ENCODE measurements at regions not wholly inside any gene's neighbourhood (a gene's known extent, or its start where the extent isn't known, plus 50 kb on each side); places are given as distances from the start of the nearest gene placed in this dataset.

GRCh38 chr5:14041528-14042192 is 97.2 kb upstream of the DNAH5 start:
- no peak overlapping the region for H3K4me3 ChIP-seq
- TF ChIP-seq CTCF (conservative IDR thresholded peaks at IDR 0.05; ENCODE audit: low read depth in 2 of 2) (no peak), NANOG (IDR thresholded peaks at IDR 0.05; ENCODE audit: borderline replicate concordance) (no peak), CREB1 (CRISPR knock-in tag; IDR thresholded peaks at IDR 0.05; ENCODE audit: low read depth) (no peak), EZH2 (IDR thresholded peaks at IDR 0.05; ENCODE audit: low read depth, unreplicated experiment) (no peak), ZNF331 (CRISPR knock-in tag; IDR thresholded peaks at IDR 0.05; ENCODE audit: low read depth) (no peak), ZNF462 (CRISPR knock-in tag; IDR thresholded peaks at IDR 0.05) (no peak), ETS1 (IDR thresholded peaks at IDR 0.05) (no peak)
- H2AFZ ChIP-seq, result 0 out of 2 replicates have a peak overlapping the region, but pooled peaks have one; percentile 32
- no peaks in the 10 kb centered on the region for H3K36me3 ChIP-seq (ENCODE audit: insufficient read depth)
- H3K4me3 Mint-ChIP-seq, result no peak overlapping the region
- peaks cover 30% of the 10 kb centered on the region for H3K4me1 Mint-ChIP-seq
- H3K27ac Mint-ChIP-seq, result no peak overlapping the region
- ATAC-seq (no peak), DNase-seq (ENCODE audit: low spot score) (no peak)
- H3K4me1 ChIP-seq (ENCODE audit: insufficient read depth), result peaks cover 14% of the 10 kb centered on the region
- H4K20me1 ChIP-seq (replicated peaks; ENCODE audit: insufficient read depth), result no peaks in the 10 kb centered on the region
- no peaks in the 10 kb centered on the region for H3K27me3 ChIP-seq (ENCODE audit: insufficient read depth)
- peaks cover 20% of the 10 kb centered on the region for H3K27me3 Mint-ChIP-seq (ENCODE audit: insufficient read depth, low read depth, poor library complexity)
- no peaks in the 10 kb centered on the region for H3K79me2 ChIP-seq (replicated peaks; ENCODE audit: insufficient read depth)
- no peak overlapping the region for H3K4me2 ChIP-seq
- no peak overlapping the region for H3K27ac ChIP-seq (ENCODE audit: low read depth)
- no peaks in the 10 kb centered on the region; the same call in 2 of the 3 replicates for H3K36me3 Mint-ChIP-seq (ENCODE audit: low read depth)
- H3K9me2 ChIP-seq (ENCODE audit: insufficient read depth), result no peaks in the 10 kb centered on the region
- H3F3A ChIP-seq (replicated peaks; ENCODE audit: low read depth), result no peaks in the 10 kb centered on the region
- no peaks in the 10 kb centered on the region for H3K9me3 Mint-ChIP-seq
